Bronchial epithelial cell (primary cell): ENCODE measurements at regions not wholly inside any gene's neighbourhood (a gene's known extent, or its start where the extent isn't known, plus 50 kb on each side); places are given as distances from the start of the nearest gene placed in this dataset.

Source experiments
- DNase-seq: peaks from one replicate; pipeline ENCODE4 v3.0.0-alpha.2; 2010; ENCODE audit warnings: low read depth
- FAIRE-seq: peaks from 2 replicates; lab custom pipeline; 2011; peaks lifted over from hg19 to GRCh38; lab: Jason Lieb, UNC
- H3K27me3 ChIP-seq: 2 replicates; pipeline ENCODE4 v1.5.1; 2011; ENCODE audit warnings: low read length; ENCODE audit not compliant: control insufficient read depth, insufficient read depth
- H3K36me3 ChIP-seq: 2 replicates; pipeline ENCODE4 v1.5.1; 2011; ENCODE audit warnings: low read length; ENCODE audit not compliant: control insufficient read depth, insufficient read depth
- H3K4me3 ChIP-seq: 2 replicates; pipeline ENCODE4 v1.5.1; 2011; ENCODE audit warnings: mild to moderate bottlenecking, low read depth, low read length, control low read depth
- TF ChIP-seq, protein P1 (sequence below): IDR thresholded peaks from 2 replicates; pipeline ENCODE4 v1.5.1; 2011; ENCODE audit warnings: mild to moderate bottlenecking, moderate library complexity, low read length, control low read depth, inconsistent platforms; ENCODE audit not compliant: insufficient read depth, severe bottlenecking

GRCh38 chr5:123835421-123835820, 323.4 kb downstream of the CSNK1G3 start:
- Histone ChIP-seq H3K4me3 (no peak overlapping the region), H3K36me3 (no peaks in the 10 kb centered on the region), H3K27me3 (no peaks in the 10 kb centered on the region)
- FAIRE-seq (no peak), DNase-seq (no peak)
- TF ChIP-seq, protein P1, sequence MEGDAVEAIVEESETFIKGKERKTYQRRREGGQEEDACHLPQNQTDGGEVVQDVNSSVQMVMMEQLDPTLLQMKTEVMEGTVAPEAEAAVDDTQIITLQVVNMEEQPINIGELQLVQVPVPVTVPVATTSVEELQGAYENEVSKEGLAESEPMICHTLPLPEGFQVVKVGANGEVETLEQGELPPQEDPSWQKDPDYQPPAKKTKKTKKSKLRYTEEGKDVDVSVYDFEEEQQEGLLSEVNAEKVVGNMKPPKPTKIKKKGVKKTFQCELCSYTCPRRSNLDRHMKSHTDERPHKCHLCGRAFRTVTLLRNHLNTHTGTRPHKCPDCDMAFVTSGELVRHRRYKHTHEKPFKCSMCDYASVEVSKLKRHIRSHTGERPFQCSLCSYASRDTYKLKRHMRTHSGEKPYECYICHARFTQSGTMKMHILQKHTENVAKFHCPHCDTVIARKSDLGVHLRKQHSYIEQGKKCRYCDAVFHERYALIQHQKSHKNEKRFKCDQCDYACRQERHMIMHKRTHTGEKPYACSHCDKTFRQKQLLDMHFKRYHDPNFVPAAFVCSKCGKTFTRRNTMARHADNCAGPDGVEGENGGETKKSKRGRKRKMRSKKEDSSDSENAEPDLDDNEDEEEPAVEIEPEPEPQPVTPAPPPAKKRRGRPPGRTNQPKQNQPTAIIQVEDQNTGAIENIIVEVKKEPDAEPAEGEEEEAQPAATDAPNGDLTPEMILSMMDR = no peak

- DNase-seq (no peak), FAIRE-seq (no peak)
- Histone ChIP-seq H3K36me3 (no peaks in the 10 kb centered on the region), H3K27me3 (no peaks in the 10 kb centered on the region), H3K4me3 (no peak overlapping the region)
- TF ChIP-seq, protein P1 = no peak
These were observed 318.6 kb downstream of the CSNK1G3 start for GRCh38 chr5:123830575-123830974.

DNA sequence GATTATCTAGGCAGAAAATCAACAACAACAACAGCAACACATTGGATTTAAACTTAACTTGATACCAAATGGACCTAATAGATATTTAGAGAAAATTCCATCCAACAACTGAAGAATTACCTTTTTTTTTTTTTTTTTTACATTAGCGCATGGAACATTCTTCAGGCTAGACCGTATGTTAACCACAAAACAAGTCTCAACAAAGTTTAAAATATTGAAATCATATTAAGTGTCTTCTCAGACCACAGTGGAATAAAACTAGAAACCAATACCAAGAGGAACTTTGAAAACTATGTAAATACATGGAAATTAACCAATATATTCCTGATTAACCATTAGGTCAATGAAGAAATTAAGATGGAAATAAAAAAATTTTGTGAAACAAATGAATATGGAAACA, 315.8 kb downstream of the CSNK1G3 start:
- DNase-seq = peak; percentile 68

GRCh38 chr5:123819833-123820232, 307.9 kb downstream of the CSNK1G3 start:
- no peaks in the 10 kb centered on the region for H3K27me3 ChIP-seq
- DNase-seq (peak; percentile 67), FAIRE-seq (no peak)
- H3K36me3 ChIP-seq = no peaks in the 10 kb centered on the region
- TF ChIP-seq, protein P1 = no peak
- H3K4me3 ChIP-seq = no peak overlapping the region

More for the DNA sequence above, 315.8 kb downstream of the CSNK1G3 start:
- no peak for FAIRE-seq
- H3K36me3 ChIP-seq = no peaks in the 10 kb centered on the region
- H3K4me3 ChIP-seq = no peak overlapping the region
- H3K27me3 ChIP-seq = no peaks in the 10 kb centered on the region
- TF ChIP-seq, protein P1 = no peak

- H3K36me3 ChIP-seq = no peaks in the 10 kb centered on the region
- DNase-seq (peak; percentile 44), FAIRE-seq (no peak)
- TF ChIP-seq, protein P1 = no peak
- no peaks in the 10 kb centered on the region for H3K27me3 ChIP-seq
- H3K4me3 ChIP-seq = no peak overlapping the region
These were observed 307.4 kb downstream of the CSNK1G3 start for GRCh38 chr5:123819386-123819785.

GRCh38 chr5:123817267-123817666, 305.3 kb downstream of the CSNK1G3 start:
- Histone ChIP-seq H3K4me3 (no peak overlapping the region), H3K36me3 (no peaks in the 10 kb centered on the region), H3K27me3 (no peaks in the 10 kb centered on the region)
- TF ChIP-seq, protein P1 = no peak
- no peak for DNase-seq
- FAIRE-seq = no peak
